Fibroblast of lung (primary cell): ENCODE measurements at regions not wholly inside any gene's neighbourhood (a gene's known extent, or its start where the extent isn't known, plus 50 kb on each side); places are given as distances from the start of the nearest gene placed in this dataset.

ENCODE experiments used
- EZH2 ChIP-seq: IDR thresholded peaks from 2 replicates; pipeline ENCODE4 v1.5.1; 2012; ENCODE audit warnings: low read length, control low read depth, mild to moderate bottlenecking; ENCODE audit errors: missing control alignments
- TF ChIP-seq, protein P1 (sequence below), 2 donors: IDR thresholded peaks in 1 of 2; conservative IDR thresholded peaks in 1 of 2; 1 replicate in 1 of 2; 2 replicates in 1 of 2; pipeline ENCODE4 v1.5.1; 2011 to 2012; ENCODE audit warnings: low read length in 2 of 2, control low read depth in 1 of 2, inconsistent platforms in 1 of 2, low read depth in 1 of 2, mild to moderate bottlenecking in 1 of 2

GRCh38 chr2:176464886-176465564, 195.8 kb downstream of the MTX2 start:
- TF ChIP-seq, protein P1, sequence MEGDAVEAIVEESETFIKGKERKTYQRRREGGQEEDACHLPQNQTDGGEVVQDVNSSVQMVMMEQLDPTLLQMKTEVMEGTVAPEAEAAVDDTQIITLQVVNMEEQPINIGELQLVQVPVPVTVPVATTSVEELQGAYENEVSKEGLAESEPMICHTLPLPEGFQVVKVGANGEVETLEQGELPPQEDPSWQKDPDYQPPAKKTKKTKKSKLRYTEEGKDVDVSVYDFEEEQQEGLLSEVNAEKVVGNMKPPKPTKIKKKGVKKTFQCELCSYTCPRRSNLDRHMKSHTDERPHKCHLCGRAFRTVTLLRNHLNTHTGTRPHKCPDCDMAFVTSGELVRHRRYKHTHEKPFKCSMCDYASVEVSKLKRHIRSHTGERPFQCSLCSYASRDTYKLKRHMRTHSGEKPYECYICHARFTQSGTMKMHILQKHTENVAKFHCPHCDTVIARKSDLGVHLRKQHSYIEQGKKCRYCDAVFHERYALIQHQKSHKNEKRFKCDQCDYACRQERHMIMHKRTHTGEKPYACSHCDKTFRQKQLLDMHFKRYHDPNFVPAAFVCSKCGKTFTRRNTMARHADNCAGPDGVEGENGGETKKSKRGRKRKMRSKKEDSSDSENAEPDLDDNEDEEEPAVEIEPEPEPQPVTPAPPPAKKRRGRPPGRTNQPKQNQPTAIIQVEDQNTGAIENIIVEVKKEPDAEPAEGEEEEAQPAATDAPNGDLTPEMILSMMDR (conservative IDR thresholded peaks at IDR 0.05 in 1 of 2, IDR thresholded peaks at IDR 0.05 in 1 of 2; ENCODE audit: low read depth in 1 of 2, low read length in 2 of 2), result no peak
- no peak for TF ChIP-seq EZH2
